NCI-H1694 (cell line): ENCODE measurements at regions not wholly inside any gene's neighbourhood (a gene's known extent, or its start where the extent isn't known, plus 50 kb on each side); places are given as distances from the start of the nearest gene placed in this dataset.
"Not testable (repeated sequence)": the region's sequence is repeated elsewhere in the genome, so short reads cannot be mapped to it uniquely, and the experiment has no call there.

ENCODE experiments used
- DNase-seq: peaks from one replicate; lab custom pipeline; 2025; lab: John Stamatoyannopoulos, UW

DNA sequence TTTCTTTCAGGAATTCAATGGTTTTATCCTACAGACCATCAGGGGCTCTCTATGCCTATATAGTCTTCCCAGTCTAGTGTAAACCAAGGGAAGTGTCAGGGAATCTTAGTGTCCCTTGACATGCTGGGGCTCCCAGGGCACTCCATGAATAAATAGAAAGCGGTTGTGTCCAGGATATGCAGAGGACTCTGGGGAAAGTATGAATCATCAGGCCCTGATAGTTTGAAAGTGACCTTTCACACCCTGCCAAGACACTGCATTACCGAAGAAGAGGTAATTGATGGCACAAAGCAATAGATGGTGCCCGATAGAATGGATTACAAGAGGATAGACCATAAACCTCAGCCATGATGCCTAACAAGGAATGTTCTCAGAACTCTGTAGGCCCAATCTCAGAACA, 163.3 kb upstream of the DAPK1 start:
- DNase-seq: no peak

DNA sequence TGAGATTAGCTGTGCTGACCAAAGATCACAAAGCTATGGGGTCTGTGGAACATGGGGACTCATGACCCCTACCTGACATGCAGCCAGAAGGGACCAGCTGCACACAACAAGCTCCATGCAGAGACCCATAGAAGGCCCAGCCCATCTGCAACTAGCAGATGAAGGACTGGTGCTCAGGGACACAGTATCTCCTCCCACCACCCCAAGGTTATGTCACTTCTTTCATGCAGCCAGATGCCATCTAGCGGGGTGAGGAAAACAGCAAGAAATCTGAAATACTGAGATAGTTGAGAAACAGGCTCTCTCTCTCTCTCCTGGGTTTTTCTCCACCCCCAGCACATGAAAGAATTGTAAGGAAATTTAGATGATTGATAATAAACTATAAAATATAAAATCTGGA, 161.3 kb upstream of the DAPK1 start:
- no peak for DNase-seq

DNA sequence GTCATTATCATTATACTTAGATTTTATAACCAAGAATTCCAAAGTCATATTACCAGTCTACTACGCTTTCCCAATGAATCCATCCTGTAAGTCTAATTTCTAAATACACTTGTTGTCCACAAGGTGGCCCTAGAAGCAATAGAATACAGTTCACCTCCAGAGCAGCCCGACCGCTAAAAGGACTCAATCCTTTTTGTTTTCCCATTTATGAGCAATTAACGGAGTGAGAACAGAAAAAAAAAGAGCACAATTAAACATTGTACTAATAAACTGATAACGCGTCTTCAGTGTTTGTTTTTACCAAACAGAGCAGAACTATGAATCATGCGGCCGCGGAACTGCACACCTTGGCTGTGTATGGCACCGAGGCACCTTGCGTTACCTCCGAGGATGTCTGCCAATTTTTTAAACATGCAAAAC, 160.7 kb upstream of the DAPK1 start:
- DNase-seq: peak; percentile 7

DNA sequence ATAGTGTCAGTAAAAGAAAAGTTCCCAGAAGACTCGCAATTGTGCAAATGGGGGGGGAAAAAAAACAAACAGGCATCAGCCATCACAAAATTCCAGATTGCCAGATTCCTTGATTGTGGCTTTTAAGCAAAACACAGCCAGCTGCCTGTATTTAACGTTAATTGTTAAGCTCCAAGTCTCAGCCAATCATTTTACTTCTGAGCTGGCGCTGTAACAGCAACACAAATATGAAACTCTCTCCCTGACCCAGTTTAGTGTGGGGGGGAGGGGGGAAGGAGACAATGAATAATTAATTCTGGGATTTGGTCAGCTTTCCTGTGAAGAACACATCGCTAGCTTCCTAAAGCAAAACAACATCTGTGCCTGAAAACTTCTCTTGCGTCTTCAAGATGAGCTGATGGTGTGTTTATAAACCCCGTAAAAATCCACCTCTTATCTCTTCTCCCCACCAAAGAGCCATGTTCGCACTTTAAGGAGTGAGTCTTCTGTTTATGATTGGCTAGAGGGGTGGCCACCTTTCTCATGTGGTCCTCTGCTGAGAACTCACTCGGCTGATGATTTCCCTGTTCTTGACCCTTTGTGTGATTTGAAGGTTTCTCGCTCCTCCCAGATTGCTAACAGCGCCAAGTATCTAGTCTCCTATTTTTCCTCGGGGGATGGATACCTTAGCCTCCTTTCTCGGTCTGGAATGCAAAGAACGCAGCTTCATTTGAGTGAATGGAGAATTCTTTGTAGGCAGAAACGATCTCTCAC, 160.2 kb upstream of the DAPK1 start:
- DNase-seq: no peak

DNA sequence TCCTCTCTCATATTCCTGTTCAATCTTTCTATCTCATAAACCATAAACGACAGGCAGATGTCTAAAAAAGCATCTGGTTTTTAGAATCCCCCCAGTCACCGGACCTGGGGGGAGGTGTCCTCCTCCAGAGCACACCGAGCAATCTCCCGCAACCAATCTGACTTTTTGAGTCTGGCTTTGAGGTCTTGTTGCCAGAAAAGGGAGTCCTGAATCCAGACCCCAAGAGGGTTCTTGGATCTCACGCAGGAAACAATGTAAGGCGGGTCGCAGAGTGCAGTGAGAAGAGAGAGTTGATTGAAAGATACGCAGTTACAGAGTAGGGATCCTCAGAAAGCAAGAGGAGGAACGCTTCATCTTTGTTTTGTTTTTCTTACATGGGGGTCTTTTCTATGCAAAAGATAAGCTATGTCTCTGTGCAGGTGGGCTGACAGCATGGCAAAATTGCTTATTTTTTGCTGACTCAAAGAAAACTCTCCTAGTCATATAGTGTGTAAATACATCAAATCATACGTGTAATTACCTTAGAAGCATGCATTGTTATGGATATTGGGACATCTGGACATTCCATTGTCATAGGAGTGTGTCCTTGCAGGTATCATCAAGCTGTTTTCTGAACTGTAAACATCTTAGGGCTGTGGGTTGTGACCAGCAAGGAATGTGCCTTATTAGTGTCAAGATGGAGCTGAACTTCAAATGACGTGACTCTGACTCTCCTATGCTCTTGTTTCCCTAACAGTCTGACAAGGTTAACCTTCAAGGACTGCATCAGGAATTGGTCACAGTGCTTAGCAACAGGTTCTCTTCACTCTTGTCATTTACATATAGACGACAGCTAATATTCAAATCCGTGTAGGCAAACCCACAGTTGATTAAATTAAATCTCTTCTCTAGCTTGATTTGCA, 159.3 kb upstream of the DAPK1 start:
- no peak for DNase-seq

DNA sequence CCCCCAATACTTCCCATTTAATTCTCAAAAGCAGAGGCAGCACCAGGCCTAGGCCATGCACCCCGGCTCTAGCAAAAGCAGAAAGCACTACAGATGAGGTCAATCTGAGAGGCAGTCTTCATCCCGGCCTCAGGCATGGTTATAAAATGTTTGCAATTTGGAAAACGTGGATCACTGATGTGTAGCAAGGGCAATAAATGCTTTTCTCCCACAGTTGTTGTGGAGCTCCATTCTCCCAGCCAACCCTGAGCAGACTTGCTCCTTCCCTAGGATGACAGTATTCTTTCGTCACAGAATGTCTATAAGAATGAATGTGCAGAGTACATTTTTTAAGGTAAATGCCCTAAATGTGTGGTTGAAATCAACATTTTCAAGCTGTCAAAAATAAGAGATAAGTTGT, 157.3 kb upstream of the DAPK1 start:
- no peak for DNase-seq

DNA sequence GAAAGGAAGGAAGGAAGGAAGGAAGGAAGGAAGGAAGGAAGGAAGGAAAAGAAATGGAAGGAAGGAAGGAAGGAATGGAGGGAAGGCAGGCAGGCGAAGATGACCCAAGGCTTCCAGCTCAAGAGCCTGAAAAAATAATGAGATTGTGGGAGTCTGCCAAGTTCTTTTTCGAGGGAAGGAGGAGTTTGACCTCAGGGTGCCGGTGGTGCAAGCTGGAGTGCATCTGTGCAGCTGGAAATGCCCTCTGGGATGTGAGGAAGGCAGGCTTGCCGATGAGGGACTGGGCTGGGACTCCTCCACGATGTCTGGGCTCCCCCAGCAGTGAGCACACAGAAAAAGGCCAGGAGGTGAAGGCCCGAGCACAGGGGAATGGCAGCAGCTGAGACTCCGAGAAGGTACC, 154.9 kb upstream of the DAPK1 start:
- DNase-seq: no peak

DNA sequence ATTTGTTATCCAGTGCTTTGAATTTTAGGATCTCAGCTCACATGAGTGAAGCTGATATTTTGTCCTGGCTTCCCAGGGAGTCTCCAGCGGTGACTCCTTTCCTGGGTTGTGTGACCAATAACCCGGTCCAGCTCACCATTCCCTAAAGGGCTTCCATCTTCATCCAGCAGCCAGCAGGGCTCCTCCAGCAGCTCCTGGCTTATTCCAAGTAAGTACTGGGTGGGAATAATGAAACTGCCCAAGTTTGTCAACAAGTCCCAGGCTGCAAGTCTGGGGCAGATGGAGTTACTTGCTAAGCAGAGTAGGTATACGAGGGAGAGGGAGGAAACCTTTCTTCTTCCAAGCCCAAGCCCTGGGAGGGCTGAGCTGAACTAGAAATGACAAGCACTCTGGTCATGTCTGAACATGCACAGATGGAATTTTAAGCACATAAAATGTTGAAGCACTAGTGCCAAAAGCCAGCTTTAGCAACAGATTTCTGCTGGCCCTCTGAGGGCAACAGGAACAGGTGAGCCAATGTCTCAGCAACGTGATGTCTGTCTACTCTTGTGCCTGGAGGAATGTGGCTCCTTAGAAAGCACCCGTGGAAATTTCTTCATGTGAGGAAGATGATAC, 153.7 kb upstream of the DAPK1 start:
- DNase-seq: no peak

DNA sequence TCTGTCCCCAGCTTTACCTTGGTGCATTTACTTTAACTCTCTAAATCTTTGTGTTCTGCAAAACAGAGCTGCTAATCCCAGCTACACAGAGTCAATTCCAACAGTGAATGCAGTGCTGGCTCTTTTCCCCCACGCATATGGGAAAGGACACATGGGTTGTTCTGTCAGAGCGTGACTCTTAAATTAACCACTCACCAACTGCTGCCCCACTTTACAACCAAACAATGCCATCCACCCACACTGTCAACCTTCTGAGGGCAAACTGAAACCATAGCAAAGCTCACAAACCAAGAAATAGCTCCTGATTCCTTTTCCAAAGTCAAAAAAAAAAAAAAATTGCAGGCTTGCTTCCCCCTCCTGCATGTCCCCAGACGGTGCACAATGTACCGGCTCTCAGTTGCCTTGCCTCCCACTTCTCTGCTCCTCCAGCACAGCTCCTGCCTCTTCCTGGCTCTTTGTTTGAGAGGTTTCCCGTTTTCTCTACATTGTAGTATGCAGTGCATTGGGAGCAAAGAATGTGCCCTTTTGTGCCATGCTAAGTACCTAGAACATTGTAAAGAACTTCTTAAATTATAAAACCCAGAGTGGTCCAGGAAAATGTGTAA, 151.5 kb upstream of the DAPK1 start:
- DNase-seq: no peak

DNA sequence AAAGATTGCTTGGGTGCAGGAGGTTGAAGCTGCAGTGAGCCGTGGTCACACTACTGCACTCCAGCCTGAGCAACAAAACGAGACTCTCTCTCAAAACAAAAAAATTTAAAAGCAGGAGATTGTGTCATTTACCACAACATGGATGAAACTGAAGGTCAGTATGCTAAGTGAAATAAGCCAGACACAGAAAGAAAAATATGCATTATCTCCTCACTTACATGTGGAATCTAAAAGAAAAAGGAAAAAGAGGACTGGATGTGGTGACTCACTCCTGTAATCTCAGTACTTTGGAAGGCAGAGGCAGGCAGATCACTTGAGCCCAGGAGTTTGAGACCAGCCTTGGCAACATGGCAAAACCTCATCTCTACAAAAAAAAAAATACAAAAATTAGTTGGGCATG, 146.8 kb upstream of the DAPK1 start:
- DNase-seq: no peak

DNA sequence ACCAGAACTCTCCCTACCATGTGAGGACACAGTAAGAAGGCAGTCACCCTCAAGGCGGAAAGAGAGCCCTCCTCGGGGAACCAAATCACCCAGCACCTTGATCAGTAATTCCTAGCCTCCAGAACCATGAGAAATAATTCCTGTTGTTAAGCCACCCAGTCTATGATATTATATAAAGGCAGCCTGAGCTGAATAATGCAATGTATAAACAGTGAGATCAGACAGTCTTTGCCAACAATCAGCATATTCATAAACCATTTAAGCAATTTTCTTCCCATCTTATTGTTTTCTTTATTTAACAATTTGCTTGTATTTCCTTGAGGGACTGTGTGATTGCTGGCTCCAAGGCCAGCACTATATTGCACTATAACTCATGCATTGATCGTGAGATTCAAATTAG, 144.4 kb upstream of the DAPK1 start:
- DNase-seq: no peak

DNA sequence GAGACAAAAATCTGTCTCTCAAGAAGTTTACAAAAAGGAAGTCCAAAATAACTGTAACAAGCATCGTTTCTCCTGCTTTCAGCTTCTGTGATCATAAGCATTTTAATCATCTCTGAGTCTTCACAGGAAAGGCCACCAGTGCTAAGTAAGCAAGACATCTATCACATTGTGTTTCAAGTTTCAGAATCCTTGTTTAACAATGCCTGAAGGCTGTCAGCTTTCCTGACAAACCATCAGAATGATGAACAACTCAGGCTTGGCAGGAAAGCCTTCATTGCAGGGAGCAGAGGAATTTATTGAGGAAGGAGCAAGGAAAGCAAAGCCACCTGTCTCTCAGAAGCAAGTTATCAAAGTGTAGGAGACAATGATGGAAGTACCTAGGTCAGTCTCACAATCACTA, 143.5 kb upstream of the DAPK1 start:
- DNase-seq: no peak

DNA sequence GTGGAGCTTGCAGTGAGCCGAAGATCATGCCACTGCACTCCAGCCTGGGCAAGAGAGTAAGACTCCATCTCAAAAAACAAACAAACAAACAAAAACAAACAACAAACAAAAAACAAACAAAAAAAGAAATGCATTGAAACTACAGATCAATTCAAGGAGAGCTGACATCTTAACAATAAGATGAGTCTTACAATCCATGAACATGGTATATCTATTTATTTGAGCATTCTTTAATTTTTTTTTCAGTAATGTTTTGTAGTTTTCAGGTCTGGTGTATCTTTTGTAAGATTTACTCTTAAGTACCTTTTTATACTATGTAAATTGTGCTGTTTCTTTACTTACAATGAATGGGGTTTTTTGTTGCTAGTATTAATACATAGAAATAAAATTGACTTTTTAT, 140.1 kb upstream of the DAPK1 start:
- no peak for DNase-seq

DNA sequence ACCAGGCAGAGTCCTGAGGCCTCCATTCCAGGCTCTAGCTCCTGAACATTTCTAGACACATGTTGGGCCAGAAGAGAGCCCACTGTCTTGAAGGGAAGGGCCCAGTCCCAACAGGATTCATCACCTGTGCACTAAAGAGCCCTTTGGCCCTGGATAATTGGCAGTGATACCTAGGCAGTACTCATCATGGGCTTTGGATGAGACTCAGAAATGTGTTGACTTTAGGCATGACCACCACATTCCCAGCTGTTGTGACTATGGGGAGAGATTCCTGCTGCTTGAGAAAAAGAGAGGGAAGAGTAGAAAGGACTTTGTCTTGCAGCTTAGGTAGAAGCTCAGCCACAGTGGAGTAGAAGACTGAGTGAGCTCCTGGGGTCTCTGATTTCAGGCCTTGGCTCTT, 138.4 kb upstream of the DAPK1 start:
- DNase-seq: no peak

DNA sequence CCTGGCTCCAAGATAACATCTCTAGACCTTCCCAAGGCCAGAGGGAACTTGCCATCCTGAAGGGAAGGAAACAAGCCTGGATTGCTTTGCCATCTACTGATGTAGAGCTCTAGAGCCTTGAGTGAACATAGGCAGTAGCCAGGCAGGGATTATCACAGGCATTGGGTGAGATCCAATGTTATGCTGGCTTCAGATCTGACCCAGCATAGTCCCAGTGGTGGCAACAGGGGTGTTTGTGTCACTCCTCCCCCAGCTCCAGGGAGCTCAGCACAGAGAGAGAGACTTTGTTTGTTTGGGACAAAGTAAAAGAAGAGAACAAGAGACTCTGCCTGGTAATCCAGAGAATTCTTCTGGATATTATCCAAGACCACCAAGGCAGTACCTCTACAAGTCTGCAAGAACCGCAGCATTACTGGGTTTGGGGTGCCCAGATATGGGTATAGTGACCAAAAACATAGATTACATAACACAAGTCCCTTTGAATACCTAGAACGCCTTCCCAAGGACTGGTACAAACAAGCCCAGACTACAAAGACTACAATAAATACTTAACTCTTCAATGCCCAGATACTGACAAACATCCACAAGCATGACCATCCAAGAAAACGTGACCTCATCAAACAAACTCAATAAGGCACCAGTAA, 137.6 kb upstream of the DAPK1 start:
- DNase-seq: no peak

DNA sequence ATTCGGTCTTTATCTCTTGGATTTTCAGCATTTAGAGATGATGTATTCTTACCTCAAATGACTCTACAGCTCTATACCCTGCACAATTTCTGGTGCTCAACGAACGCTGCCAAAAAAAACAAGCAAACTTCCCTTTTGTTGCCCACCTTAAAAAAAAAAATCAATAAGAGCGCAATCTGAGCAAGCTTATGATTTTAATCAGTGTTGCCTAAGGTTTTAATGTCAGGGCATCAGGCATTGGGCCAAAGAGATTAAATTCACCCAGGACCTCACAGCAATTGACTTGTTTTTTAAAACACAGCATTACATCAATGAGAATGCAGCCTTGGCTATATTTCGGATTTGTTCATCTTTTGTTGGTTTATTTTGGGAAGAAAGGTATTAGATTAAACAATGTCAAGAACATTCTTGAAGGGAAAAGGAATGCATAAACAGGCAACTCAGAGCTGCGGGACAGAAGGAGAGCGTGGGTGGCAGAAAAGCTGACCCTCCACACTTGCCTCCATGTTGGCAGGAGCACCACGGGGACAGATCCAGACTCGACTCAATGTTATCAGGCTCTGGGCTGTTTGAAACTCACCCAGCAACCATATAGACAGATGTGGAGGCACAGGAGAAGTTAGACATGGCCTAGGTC, 127.5 kb upstream of the DAPK1 start:
- no peak for DNase-seq

DNA sequence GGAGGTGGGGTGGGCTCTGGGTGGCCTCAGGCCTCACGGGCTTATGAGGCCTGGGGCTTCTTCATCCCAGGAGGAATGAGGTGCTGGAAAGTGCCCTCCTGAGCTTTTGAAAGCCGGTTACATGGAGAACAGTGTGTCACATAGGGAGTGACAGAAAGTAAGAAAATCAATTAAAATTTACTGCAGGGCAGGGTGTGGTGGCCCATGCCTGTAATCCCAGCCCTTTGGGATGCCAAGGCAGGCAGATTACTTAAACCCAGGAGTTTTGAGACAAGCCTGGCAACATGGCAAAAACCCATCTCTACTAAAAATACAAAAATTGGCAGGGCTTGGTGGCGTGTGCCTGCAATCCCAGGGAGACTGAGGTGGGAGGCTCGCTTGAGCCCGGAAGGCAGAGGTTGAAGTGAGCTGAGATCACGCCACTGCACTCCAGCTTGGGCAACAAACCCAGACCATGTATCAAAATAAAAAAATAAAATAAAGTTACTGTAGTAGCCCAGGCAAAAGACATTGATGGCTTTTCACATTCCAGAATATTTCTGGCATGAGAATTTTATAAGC, 125.8 kb upstream of the DAPK1 start:
- DNase-seq: no peak

DNA sequence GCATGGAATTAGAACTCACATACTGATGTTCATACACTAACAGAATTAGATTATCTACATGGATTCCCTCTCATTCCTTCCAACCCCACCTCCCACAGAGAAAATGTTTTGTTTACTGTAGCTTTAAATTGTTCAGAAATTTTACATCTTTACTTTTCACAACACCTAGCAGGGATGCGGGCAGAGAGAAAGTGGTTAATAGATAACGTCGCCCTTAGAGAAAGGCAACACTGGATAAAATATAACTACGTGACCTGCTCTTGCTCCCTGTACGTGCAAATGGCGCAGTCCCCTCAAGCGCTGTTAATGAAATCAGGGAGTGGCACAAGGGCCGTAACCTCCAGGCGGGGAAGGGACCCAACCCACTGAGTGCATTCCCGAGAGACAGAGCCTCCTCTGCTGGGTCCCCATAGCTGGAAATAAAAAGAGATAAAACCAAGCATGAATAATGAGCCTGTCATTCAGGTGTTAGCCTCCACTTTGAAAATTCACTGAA, 125.3 kb upstream of the DAPK1 start:
- DNase-seq: no peak

DNA sequence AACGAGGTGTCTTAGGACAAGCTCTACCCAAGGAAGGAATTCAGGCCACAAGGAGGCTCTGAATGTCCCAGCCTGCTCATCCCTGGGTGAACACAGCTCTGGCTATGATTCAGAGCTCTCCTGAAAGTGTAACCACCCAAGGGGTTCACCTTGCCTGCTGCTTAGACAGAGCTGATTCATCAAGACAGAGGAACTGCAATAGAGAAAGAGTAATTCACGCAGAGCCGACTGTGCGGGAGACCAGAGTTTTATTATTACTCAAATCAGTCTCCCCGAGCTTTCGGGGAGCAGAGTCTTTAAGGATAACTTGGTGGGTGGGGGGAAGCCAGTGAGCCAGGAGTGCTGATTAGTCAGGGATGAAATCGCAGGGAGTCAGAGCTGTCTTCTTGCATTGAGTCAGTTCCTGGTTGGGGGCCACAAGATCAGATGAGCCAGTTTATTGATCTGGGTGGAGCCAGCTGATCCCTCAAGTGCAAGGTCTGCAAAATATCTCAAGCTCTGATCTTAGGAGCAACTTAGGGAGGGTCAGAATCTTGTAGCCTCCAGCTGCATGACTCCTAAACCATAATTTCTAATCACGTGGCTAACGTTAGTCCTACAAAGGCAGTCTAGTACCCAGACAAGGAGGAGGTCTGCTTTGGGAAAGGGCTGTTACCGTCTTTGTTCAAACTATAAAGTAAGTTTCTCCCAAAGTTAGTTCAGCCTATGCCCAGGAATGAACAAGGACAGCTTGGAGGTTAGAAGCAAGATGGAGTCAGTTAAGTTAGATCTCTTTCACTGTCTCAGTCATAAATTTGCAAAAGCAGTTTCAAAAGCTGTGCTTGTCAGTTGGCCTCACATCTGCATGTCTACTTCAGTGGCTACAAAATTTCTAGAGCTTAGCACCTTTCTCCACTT, 123.4 kb upstream of the DAPK1 start:
- DNase-seq: not testable (repeated sequence)
